GM12801 (cell line): ENCODE measurements at regions not wholly inside any gene's neighbourhood (a gene's known extent, or its start where the extent isn't known, plus 50 kb on each side); places are given as distances from the start of the nearest gene placed in this dataset.

ENCODE experiments used
- CTCF ChIP-seq: IDR thresholded peaks from one replicate; pipeline ENCODE4 v1.5.1; 2011; ENCODE audit warnings: control low read depth; ENCODE audit not compliant: insufficient read length; ENCODE audit errors: extremely low read depth

- TF ChIP-seq CTCF: no peak
These were observed 337.4 kb upstream of the DCC start for GRCh38 chr18:52002600-52002999.

- TF ChIP-seq CTCF: no peak
These were observed 332.9 kb upstream of the DCC start for GRCh38 chr18:52007105-52007504.

- no peak for TF ChIP-seq CTCF
These were observed 331.7 kb upstream of the DCC start for GRCh38 chr18:52008330-52008729.

- TF ChIP-seq CTCF: no peak
These were observed 331.3 kb upstream of the DCC start for GRCh38 chr18:52008736-52009135.

- TF ChIP-seq CTCF: no peak
These were observed 330.0 kb upstream of the DCC start for GRCh38 chr18:52009958-52010357.

- no peak for TF ChIP-seq CTCF
These were observed 293.9 kb upstream of the DCC start for GRCh38 chr18:52045946-52046675.

GRCh38 chr18:52046842-52047241, 293.2 kb upstream of the DCC start:
- no peak for TF ChIP-seq CTCF
